A673 (cell line): ENCODE measurements at regions not wholly inside any gene's neighbourhood (a gene's known extent, or its start where the extent isn't known, plus 50 kb on each side); places are given as distances from the start of the nearest gene placed in this dataset.

Experiments
- BruUV-seq: library from RNA; stranded (reverse); fragments of 400-500 nt; replicated peaks from 2 replicates; lab custom pipeline; 2021; lab: Mats Ljungman, UMichigan
- CTCF ChIA-PET: fragments of 300-600 bp; sonication (Branson Sonifier 250); formaldehyde crosslinking; loops from one replicate; lab custom pipeline; 2022; ENCODE audit warnings: antibody characterized with exemption; lab: Charles Lee
- POLR2A ChIA-PET: fragments of 300-600 bp; sonication (Branson Sonifier 250); formaldehyde crosslinking; loops from one replicate; lab custom pipeline; 2022; ENCODE audit warnings: antibody characterized with exemption; ENCODE audit not compliant: low non-redundant PET; lab: Charles Lee
- DNase-seq: peaks from one replicate; pipeline ENCODE4 v3.0.0-alpha.2; 2015; ENCODE audit warnings: low spot score
- H3K27ac ChIP-seq: fragments of 200-600 bp; sonication (generic); 2 replicates; pipeline ENCODE4 v1.5.1; 2016; ENCODE audit warnings: mixed run types, low read depth, mild to moderate bottlenecking, mixed read lengths, antibody characterized with exemption, low read length; ENCODE audit not compliant: poor library complexity, severe bottlenecking
- H3K27me3 ChIP-seq: fragments of 200-600 bp; sonication (generic); replicated peaks from 2 replicates; pipeline ENCODE4 v1.6.1; 2017; ENCODE audit warnings: mixed run types, low read depth, mild to moderate bottlenecking, mixed read lengths, antibody characterized with exemption, low read length; ENCODE audit not compliant: insufficient read depth, poor library complexity
- H3K36me3 ChIP-seq: fragments of 200-600 bp; sonication (generic); 2 replicates; pipeline ENCODE4 v1.6.1; 2016; ENCODE audit warnings: mixed run types, mild to moderate bottlenecking, mixed read lengths, antibody characterized with exemption, low read length; ENCODE audit not compliant: insufficient read depth, poor library complexity, severe bottlenecking
- H3K4me1 ChIP-seq: fragments of 200-600 bp; sonication (generic); 2 replicates; pipeline ENCODE4 v1.6.1; 2017; ENCODE audit warnings: mixed run types, mild to moderate bottlenecking, mixed read lengths, antibody characterized with exemption, low read length; ENCODE audit not compliant: insufficient read depth, poor library complexity, severe bottlenecking
- H3K4me3 ChIP-seq: fragments of 200-600 bp; sonication (generic); 2 replicates; pipeline ENCODE4 v1.5.1; 2016; ENCODE audit warnings: low read depth, mixed run types, mild to moderate bottlenecking, mixed read lengths, low read length; ENCODE audit not compliant: poor library complexity, severe bottlenecking
- H3K9me3 ChIP-seq: fragments of 200-600 bp; sonication (generic); 2 replicates; pipeline ENCODE4 v1.6.1; 2016; ENCODE audit warnings: mixed run types, low read depth, mild to moderate bottlenecking, mixed read lengths, antibody characterized with exemption, low read length; ENCODE audit not compliant: poor library complexity, severe bottlenecking
- CTCF ChIP-seq: fragments of 300-800, 200-600 bp; sonication (generic); conservative IDR thresholded peaks from 2 replicates; pipeline ENCODE4 v1.5.1; 2017; ENCODE audit warnings: low read depth, mild to moderate bottlenecking, antibody characterized with exemption, low read length, moderate library complexity, mixed read lengths
- EZH2 ChIP-seq: fragments of 200-600 bp; sonication (generic); IDR thresholded peaks from 2 replicates; pipeline ENCODE4 v1.6.1; 2017; ENCODE audit warnings: borderline replicate concordance, low read depth, mild to moderate bottlenecking, mixed read lengths, antibody characterized with exemption, low read length; ENCODE audit not compliant: poor library complexity, severe bottlenecking
- intact Hi-C: fragments of 100-400 bp; cut with micrococcal nuclease; formaldehyde crosslinking; loops from one replicate; pipeline ENCODE4 v1.10.0; 2022; ENCODE audit not compliant: unreplicated experiment

GRCh38 chr12:30450872-30451271 is 244.8 kb downstream of the IPO8 start:
- Histone ChIP-seq H3K9me3 (no peaks in the 10 kb centered on the region), H3K27ac (no peak overlapping the region), H3K36me3 (no peaks in the 10 kb centered on the region), H3K27me3 (no peaks in the 10 kb centered on the region), H3K4me1 (no peaks in the 10 kb centered on the region), H3K4me3 (no peak overlapping the region)
- BruUV-seq: no TSS peak
- CTCF ChIA-PET: no interaction called here
- POLR2A ChIA-PET: no interaction called here
- no peak for TF ChIP-seq EZH2
- no peak for DNase-seq
- intact Hi-C loops: no loop called here

GRCh38 chr12:30450226-30450625 is 245.4 kb downstream of the IPO8 start:
- H3K9me3 ChIP-seq: no peaks in the 10 kb centered on the region
- CTCF ChIA-PET: no interaction called here
- BruUV-seq: no TSS peak
- H3K4me1 ChIP-seq: no peaks in the 10 kb centered on the region
- TF ChIP-seq EZH2: no peak
- no peak for TF ChIP-seq CTCF
- no peak overlapping the region for H3K27ac ChIP-seq
- H3K36me3 ChIP-seq: no peaks in the 10 kb centered on the region
- no peaks in the 10 kb centered on the region for H3K27me3 ChIP-seq
- POLR2A ChIA-PET: no interaction called here
- H3K4me3 ChIP-seq: no peak overlapping the region
- intact Hi-C loops: no loop called here
- DNase-seq: no peak

GRCh38 chr12:30448038-30448437 is 247.6 kb downstream of the IPO8 start:
- ChIA-PET POLR2A (no interaction called here), CTCF (no interaction called here)
- Histone ChIP-seq H3K4me3 (no peak overlapping the region), H3K36me3 (no peaks in the 10 kb centered on the region), H3K4me1 (no peaks in the 10 kb centered on the region), H3K27me3 (peaks cover 3% of the 10 kb centered on the region), H3K9me3 (no peaks in the 10 kb centered on the region), H3K27ac (no peak overlapping the region)
- intact Hi-C loops: no loop called here
- no TSS peak for BruUV-seq
- no peak for DNase-seq
- no peak for TF ChIP-seq EZH2
- TF ChIP-seq CTCF: no peak

- TF ChIP-seq CTCF: no peak
- TF ChIP-seq EZH2: no peak
- intact Hi-C loops: no loop called here
Measured at GRCh38 chr12:30447061-30447750, 248.5 kb downstream of the IPO8 start.

More at GRCh38 chr12:30447061-30447750, 248.5 kb downstream of the IPO8 start:
- CTCF ChIA-PET: no interaction called here
- Histone ChIP-seq H3K27ac (no peak overlapping the region), H3K4me1 (no peaks in the 10 kb centered on the region), H3K4me3 (no peak overlapping the region), H3K9me3 (no peaks in the 10 kb centered on the region), H3K36me3 (no peaks in the 10 kb centered on the region), H3K27me3 (peaks cover 4% of the 10 kb centered on the region)
- POLR2A ChIA-PET: no interaction called here
- no TSS peak for BruUV-seq
- DNase-seq: no peak
